Embryonic facial prominence (tissue), 1 donor: ENCODE measurements at regions not wholly inside any gene's neighbourhood (a gene's known extent, or its start where the extent isn't known, plus 50 kb on each side); places are given as distances from the start of the nearest gene placed in this dataset.
"Not testable (repeated sequence)": the region's sequence is repeated elsewhere in the genome, so short reads cannot be mapped to it uniquely, and the experiment has no call there.

Source experiments
- DNase-seq: peaks from one replicate; pipeline ENCODE4 v3.0.0-alpha.2; 2016; ENCODE audit errors: extremely low spot score

DNA sequence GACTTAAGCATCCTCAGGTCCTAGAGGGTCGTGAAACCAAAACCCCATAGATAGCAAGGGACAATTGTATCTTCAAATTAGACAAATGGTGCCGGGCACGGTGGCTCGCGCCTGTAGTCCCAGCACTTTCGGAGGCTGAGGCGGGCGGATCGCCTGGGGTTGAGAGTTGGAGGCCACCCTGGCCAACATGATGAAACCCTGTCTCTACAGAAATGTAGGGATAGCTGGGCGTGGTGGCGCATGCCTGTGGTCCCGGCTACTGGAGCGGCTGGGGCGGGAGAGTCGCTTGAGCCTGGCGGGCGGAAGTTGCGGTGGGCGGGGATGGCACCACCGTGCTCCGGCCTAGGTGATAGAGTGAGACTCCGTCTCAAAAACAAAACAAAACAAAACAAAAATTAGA, 780.6 kb downstream of the BRINP3 start:
- no peak for DNase-seq

DNA sequence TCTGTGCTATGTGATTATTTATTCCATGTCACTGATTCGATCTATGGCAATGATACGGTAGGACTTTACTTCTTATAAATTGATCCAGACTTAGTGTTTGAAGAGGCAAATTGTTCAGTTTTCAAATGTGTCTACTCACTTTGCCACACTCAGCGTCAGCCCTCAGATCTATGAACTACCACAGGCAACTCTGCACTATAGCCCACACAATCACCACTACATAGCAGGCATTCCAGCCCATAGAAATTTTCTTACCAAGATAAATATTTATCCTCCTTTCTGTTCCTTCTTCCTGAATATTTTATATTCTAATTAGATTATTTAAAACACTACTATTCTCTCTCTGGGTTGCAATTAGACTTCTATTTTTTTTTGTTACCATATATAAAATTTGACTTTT, 776.1 kb downstream of the BRINP3 start:
- DNase-seq: no peak

DNA sequence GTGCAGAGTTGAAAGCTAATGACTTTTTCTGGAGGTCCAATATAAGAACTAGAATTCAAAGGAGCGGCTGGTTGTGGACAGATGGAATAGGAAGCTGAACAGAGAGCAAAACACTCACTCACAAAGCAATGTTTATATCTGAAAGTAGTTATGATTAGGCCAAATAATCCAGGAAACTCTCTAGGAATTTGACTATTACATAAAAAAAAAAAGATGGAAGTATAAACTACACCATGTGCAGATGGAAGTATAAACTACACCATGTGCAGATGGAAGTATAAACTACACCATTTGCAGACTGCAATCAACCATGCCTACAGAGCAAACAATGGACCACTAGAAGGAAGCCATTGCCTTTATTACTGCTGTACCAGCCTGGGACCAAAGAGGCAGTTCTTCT, 771.1 kb downstream of the BRINP3 start:
- no peak for DNase-seq

DNA sequence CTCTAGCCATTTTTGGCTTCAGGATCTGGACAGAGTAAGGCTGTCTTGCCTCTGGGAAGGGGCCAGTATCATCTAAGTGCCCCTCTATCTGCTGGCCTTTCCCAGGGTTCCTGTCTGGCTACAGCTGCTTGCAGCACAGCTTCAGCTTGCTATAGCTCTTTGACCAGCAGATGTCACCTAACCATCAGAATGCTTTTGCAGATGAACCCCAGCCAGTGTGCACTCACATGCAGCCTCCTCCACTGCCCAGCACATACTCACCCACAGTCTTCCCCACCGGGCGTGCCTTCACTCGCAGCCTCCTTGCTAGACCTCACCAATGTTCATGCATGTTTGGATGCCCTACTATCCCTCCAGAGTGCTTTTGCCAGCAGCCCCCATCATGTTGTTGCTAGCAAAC, 769.0 kb downstream of the BRINP3 start:
- no peak for DNase-seq

DNA sequence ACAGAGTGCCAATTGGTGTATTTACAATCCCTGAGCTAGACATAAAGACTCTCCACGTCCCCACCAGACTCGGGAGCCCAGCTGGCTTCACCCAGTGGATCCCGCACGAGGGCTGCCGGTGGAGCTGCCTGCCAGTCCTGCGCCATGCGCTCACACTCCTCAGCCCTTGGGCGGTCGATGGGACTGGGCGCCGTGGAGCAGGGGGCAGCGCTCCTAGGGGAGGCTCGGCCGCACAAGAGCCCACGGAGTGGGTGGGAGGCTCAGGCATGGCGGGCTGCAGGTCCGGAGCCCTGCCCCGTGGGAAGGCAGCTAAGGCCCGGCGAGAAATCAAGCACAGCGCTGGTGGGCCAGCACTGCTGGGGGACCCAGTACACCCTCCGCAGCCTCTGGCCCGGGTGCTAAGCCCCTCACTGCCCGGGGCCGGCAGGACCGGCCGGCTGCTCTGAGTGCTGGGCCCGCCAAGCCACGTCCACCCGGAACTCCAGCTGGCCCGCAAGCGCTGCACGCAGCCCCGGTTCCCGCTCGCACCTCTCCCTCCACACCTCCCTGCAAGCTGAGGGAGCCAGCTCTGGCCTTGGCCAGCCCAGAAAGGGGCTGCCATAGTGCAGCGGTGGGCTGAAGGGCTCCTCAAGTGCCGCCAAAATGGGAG, 759.4 kb downstream of the BRINP3 start:
- not testable (repeated sequence) for DNase-seq

DNA sequence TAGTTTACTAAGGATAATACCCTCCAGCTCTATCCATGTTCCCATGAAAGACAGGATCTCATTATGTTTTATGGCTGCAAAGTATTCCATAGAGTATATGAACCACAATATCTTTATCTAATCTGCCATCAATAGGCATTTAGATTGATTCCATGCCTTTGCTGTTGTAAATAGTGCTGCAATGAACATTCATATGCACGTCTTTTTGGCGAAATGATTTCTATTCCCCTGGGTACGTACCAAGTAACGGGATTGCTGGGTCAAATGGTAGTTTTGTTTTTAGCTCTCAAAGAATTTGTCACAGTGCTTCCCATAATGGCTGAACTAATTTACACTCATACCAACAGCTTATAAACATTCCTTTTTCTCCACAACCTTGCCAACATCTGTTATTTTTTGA, 750.9 kb downstream of the BRINP3 start:
- DNase-seq: no peak

DNA sequence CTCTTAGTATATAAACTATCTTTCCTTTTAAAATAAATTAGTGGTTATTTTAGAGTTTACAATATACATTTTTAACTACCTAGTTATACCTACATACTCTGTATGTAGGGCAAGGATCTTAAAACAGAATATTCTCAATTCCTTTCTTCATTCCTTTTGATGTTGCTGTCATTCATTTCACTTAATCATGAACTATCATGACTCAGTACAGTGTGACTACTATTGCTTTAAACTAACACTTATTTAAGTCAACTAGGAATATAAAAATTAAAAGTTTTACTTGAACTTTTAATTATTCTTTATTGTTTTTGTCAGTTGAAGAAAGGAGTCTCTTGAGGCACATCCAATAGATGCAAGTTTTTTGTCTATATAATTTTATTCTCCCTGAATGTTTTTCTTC, 726.4 kb downstream of the BRINP3 start:
- no peak for DNase-seq

DNA sequence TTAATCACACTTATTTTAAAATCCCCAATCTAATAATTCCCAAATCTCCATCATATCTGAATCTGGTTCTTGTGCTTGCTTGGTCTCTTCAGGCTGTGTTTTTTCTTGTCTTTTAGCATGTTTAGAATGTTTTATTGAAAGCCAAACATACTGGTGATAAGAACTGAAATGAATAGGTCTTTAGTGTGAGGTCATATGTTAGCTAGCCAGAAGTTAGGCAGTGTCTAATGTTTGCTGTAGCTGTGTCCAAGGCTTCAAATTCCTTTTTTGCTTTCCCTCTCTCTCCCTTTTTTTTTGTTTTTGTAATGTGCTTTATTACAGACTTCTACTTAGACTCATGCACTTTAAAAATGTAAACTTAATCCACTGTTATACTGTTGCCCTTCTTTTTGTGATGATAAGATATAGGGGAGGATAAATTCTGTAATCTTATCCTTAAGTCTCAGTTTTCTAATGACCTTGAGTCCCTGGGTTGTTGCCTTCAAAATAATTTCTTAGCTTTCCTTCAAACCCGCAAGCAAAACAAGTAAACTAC, 725.1 kb downstream of the BRINP3 start:
- no peak for DNase-seq

DNA sequence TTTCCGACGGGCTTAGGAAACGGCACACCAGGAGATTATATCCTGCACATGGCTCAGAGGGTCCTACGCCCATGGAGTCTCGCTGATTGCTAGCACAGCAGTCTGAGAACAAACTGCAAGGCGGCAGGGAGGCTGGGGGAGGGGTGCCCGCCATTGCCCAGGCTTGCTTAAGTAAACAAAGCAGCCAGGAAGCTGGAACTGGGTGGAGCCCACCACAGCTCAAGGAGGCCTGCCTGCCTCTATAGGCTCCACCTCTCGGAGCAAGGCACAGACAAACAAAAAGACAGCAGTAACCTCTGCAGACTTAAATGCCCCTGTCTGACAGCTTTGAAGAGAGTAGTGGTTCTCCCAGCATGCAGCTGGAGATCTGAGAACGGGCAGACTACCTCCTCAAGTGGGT, 722.6 kb downstream of the BRINP3 start:
- not testable (repeated sequence) for DNase-seq

DNA sequence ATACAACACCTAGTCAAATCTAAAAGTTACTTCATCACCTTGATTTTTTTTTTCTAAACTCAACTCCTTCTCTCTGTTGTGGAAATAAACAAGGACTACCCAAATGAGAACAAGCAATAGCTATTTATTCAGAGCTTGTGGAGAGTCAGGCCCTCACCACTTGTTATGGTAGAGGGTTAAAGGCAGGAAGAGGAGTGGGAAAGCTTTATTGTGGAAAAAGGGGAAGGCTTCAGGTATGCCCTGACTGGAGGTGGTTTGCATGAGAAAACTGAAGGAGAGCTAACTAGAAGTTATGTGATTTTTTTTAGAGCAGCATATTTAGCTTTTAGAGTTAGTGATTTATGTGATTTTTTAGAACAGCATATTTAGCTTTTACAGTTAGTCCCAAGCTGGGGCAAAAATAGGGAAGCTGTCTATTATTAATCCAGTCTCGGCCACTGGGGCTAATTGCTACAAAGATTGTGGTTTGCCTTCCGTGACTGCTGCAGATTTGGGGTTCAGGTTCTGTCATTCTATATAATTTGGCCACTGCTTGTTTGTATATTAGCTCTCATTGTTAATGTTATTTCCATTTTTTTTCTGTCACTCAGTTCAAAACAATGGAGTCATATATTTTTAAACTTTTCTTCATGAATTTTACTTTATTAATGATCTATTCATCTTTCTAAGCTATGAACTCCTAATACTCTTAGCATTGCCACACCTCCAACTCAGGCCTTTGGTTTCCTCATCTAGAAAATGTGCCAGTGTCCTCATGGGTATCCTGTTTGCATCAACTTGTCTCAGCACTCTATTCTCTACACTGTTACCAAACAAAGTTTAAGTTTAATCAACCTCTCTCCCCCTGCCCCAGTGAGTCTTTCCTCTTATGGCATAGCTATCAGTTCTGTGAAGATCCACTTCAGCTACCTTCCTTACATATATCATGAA, 713.0 kb downstream of the BRINP3 start:
- DNase-seq: no peak

DNA sequence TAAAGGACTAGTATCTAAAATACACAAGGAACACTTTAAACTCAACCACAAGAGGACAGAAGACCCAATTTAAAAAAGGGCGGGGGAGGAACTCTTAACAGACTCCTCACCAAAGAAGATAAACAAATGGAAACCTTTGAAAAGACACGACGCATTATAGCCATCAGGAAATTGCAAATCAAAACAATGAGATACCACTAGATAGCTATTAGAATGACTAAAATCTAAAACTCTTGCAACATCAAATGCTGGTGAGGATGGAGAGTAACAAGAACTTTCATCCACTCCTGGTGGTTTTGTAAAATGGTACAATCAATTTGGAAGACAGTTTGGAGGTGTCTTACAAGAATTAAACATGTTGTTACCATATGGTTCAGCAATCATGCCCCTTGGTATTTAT, 708.2 kb downstream of the BRINP3 start:
- DNase-seq: no peak

DNA sequence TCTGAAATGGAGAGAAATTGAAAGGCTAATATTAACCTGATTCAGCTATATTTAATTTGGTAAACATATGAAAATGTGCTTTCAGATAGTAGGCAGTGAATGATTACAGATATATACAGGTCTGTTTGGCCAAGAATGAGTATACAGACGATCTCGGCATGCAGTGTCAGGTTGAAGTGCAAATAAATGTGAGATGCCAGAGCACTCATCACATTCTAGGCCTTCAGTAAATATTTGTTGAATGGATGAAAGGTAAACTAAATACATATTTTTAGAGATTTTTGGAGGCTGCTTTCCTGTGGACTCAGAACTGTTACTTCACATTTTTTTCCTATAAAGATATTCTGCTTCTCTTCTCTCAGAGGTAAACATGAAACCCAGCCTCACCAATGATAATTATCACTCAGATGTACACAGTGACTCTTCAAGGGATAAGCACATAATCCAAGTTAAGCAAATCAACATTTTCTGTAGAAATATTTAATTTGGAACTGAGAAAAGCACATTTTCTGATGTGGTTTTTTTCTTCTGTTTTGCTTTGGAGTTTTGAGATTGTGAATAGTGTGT, 702.9 kb downstream of the BRINP3 start:
- no peak for DNase-seq

DNA sequence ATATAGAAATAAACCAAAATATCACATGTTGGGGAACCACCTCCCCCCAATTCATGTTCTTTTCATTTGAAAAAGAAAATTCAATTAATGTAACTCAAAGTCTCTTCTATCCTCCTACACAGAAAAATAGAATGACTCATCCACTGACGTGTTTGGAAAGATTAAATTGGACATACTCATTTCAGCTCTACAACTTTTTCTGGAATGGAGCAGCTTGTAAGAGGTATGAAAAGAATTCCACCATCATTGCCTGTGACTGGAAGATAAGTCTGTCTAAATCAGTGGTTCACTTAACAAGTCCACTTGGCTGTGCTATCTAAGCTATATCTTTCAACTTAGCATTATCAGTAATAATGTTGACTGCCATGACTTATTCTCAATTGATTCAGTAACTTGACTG, 702.3 kb downstream of the BRINP3 start:
- no peak for DNase-seq

DNA sequence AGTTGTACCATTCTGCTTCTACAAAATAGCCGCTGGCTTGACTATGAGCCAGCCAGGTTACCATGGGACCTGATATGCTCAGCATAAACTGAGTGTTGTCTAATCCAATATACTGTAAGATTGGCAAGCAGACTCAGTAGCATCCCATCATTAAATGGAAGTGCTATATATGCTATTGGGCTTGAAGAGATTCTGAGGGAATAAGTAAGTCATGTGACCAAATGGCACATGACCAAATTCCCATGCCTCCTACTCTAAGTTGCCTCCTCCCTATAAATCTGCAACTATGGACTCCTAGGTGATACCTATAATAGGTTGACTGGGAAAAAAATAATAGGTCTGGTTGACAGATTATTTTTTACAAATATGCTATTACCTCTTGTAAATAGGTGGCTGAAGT, 698.6 kb downstream of the BRINP3 start:
- DNase-seq: no peak

DNA sequence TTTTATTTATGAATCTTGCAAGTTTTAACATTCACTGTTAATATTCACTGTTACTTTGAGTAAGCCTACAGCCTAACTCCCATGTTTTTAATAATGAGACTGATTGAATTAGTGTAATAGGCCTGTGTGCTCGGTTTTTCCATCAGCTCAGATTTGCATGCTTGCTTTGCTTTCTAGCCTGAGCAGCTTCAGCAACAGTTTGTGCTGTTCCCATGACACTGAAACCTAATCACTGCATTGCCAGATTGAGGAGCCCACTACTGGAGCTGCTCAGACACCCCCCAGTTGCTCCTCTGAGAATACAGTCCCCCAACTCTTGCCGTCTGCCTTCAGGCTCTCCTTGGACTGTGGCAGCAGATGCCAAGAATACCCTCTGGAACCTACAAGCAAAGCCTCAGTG, 695.4 kb downstream of the BRINP3 start:
- no peak for DNase-seq

DNA sequence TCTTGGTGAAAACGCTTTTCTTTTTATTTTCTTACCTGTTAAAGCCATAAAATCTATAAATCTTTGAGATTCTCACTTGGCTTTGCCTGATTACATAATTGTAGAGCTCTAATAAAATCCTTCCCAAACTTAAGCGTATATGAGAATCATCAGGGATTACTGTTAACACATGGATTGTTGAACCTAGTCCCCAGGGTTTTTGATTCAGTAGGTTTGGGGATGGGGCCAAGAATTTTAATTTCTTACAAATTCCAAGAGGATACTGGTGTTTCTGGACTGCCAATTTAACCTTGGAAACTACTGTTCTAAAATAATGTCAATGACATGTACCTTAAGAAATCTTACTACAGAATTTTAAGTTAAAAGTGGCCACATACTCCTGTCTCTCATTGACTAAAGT, 694.2 kb downstream of the BRINP3 start:
- DNase-seq: no peak

DNA sequence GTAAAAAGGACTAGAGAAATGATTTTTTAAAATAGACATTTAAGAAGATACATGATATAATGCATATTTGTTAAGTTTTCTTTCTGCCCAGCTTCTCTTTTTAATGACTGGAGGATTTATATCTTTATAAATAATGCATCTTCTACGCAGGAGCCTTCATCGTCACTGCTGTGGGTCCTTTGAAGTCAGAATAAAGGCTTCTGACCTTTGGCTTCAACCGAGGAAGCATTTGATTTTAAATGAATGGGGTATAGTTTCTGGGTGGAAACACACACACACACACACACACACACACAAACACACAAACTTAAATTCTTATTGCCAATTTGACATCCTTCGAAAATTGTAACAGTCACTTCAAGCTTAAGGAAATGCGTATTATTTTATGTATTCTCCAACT, 690.9 kb downstream of the BRINP3 start:
- no peak for DNase-seq

DNA sequence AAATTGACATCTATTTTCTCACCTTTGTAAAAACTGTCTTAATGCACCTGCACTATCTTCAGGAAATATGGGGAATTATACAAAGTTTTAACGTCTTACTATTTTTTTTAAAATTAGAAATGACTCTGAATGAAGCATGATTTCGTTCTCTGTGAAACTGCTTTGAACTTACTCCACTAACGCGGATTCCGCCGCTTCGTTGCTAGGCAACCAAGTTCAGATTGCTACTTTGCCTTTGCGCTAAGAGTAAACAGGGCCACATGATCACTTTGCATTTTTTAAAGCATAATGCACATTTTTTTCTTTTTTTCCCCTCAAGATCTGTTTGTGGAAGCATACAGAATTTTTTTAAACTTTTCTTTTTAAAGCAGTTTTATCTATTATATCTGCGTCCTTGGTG, 690.5 kb downstream of the BRINP3 start:
- no peak for DNase-seq

DNA sequence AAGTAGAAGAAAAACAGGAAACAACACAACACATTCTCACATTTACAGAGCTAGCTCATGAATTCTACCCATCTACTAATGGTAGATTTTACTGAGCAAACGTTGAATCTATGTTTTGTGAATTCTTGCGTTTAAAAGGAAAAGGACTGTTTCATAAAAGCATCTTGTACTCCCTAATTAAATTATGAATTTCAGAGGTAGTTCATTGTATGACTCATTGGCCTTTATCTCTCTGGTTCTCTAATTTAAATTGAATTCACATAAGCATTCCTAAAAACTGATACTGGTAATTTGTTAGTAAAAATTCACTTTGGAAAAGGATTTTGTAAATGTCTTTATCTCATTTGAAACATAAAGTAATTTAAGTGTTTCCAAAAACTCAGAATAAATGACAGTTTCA, 687.3 kb downstream of the BRINP3 start:
- DNase-seq: no peak

DNA sequence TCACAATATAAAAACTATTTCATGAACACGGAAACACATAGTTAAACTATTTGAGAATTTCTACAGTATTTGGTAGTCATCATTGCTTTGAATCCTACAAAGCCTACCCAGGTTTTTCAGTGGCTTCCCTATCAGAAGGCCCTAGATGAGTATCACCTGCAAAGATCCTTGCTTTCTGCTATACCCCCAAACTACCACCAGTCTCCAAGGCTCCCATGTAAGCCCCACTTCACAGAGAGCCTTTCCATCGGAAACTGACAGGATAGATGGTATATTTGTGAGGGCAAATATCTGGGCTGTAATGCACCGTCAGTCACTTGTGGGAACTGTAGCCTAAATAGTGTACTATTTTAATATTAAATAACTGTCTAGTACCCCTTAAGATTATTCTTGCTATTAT, 674.3 kb downstream of the BRINP3 start:
- DNase-seq: no peak

DNA sequence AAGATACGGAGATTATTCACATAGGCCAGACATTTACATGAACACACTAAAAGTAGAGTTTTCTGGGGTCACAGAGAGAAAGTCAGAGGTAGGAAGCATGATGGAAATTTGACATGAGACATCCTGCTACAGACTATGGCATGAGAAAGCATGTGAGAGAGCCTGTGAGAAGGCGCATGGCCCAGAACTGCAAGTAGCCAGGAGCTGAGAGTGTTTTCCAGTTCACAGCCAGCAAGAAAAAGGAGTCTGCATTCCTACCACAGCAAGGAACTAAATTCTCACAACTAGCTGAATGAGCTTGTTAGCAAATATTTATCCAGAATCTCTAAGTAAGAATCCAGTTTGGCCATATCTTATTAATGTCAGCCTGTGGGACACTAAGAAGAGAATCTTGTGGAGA, 673.3 kb downstream of the BRINP3 start:
- no peak for DNase-seq

DNA sequence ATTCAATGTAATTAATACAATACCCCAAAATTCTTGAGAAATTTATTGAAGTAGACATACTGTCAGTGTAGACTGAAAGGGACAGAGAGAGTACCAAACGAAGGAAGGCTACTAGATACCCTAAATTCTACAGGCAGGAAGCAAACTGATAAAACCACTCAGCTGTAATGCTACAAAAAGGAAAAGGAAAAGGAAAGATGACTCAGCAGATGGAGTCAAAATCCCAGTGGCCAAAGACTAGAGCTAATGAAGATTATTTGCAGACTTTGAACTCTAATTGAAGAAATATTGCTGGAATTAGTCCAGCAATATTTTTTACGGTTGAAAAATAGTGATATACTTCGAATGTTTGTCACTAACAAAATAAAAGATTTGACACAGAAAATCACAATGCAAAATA, 671.9 kb downstream of the BRINP3 start:
- no peak for DNase-seq

DNA sequence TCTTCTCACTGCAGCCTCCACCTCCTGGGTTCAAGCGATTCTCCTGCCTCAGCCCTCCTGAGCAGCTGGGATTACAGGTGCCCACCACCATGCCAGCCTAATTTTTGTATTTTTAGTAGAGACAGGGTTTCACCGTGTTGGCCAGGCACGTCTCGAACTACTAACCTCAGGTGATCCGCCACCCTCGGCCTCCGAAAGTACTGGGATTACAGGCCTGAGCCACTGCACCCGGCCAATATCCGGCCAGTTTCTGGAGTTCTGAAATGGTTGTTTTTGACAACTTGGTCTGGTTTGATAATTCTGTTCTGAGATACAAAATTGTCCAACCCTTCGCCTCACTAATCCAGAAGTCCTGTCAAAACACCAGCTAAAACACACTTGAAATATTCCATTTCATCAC, 667.0 kb downstream of the BRINP3 start:
- DNase-seq: not testable (repeated sequence)
